ENCODE measurements at regions not wholly inside any gene's neighbourhood (a gene's known extent, or its start where the extent isn't known, plus 50 kb on each side); places are given as distances from the start of the nearest gene placed in this dataset.

DNA sequence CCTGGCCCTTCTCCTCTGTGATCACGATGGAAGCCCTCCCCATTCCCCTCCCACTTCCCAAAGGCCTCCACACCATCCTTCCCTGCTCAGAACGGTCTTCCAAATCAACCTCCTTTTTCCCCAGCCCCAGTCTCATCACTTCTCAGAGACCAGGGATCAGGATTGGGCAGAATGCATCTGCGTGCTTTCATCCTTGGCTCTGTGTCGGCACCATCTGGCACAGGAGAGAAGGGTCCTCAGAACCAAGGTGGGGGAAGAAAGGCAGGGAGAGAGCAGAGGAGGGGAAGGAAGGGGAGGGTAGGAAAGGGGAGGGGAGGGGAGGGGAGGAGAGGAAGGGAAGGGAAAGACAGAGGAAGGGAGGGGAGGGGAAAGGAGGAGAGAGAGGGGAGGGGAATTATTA, 52.4 kb upstream of the FICD start:
- DNase-seq (no peak), ATAC-seq (ENCODE audit: insufficient read depth, low FRiP score) (no peak)
- WGBS, 2 donors, result 42 to 51% methylated on average over 4 of the region's 4 CpGs
- Histone ChIP-seq H3K4me3 (no peak overlapping the region), H3K9me3 (ENCODE audit: control insufficient read depth in 4 of 4, insufficient read depth in 3 of 4, low read length in 3 of 4) (peaks cover 0 to 2% (median 0%) of the 10 kb centered on the region in 4 donors), H3K4me1 (ENCODE audit: control insufficient read depth in 5 of 5, insufficient read depth in 5 of 5, low read length in 5 of 5) (no peaks in the 10 kb centered on the region), H3K9ac (ENCODE audit: insufficient read depth in 1 of 2, low read length in 2 of 2) (no peak overlapping the region), H3K27me3 (ENCODE audit: control insufficient read depth in 3 of 3, insufficient read depth in 3 of 3, low read length in 2 of 3) (peaks cover 0 to 3% (median 0%) of the 10 kb centered on the region in 3 donors), H3K27ac (ENCODE audit: low read depth in 1 of 2, low read length in 1 of 2) (no peak overlapping the region), H3K36me3 (ENCODE audit: control insufficient read depth in 4 of 4, insufficient read depth in 4 of 4, low read length in 4 of 4) (no peaks in the 10 kb centered on the region)
- TF ChIP-seq CTCF (IDR thresholded peaks at IDR 0.05; ENCODE audit: control extremely low read depth, extremely low read depth), result no peak

GRCh38 chr12:108461058-108461660, 53.9 kb upstream of the FICD start:
- no peak for TF ChIP-seq CTCF (IDR thresholded peaks at IDR 0.05; ENCODE audit: control extremely low read depth, extremely low read depth)
- no peak overlapping the region for H3K9ac ChIP-seq (ENCODE audit: insufficient read depth in 1 of 2, low read length in 2 of 2)
- DNase-seq, result no peak
- no peaks in the 10 kb centered on the region for H3K36me3 ChIP-seq (ENCODE audit: control insufficient read depth in 4 of 4, insufficient read depth in 4 of 4, low read length in 4 of 4)
- peaks cover 0 to 3% (median 0%) of the 10 kb centered on the region in 3 donors for H3K27me3 ChIP-seq (ENCODE audit: control insufficient read depth in 3 of 3, insufficient read depth in 3 of 3, low read length in 2 of 3)
- H3K4me1 ChIP-seq (ENCODE audit: control insufficient read depth in 5 of 5, insufficient read depth in 5 of 5, low read length in 5 of 5), result peaks cover 0 to 3% (median 0%) of the 10 kb centered on the region in 5 donors
- H3K27ac ChIP-seq (ENCODE audit: low read depth in 1 of 2, low read length in 1 of 2), result no peak overlapping the region
- peaks cover 0 to 2% (median 0%) of the 10 kb centered on the region in 4 donors for H3K9me3 ChIP-seq (ENCODE audit: control insufficient read depth in 4 of 4, insufficient read depth in 3 of 4, low read length in 3 of 4)
- WGBS, 2 donors, result 58 to 77% methylated on average over 4 of the region's 4 CpGs
- ATAC-seq (ENCODE audit: insufficient read depth, low FRiP score), result no peak
- no peak overlapping the region for H3K4me3 ChIP-seq

GRCh38 chr12:108459149-108459548, 55.9 kb upstream of the FICD start:
- no peak for ATAC-seq (ENCODE audit: insufficient read depth, low FRiP score)
- no peak overlapping the region for H3K4me3 ChIP-seq
- 49 to 60% methylated on average over 3 of the region's 3 CpGs for WGBS, 2 donors
- H3K36me3 ChIP-seq (ENCODE audit: control insufficient read depth in 4 of 4, insufficient read depth in 4 of 4, low read length in 4 of 4), result no peaks in the 10 kb centered on the region
- H3K27ac ChIP-seq (ENCODE audit: low read depth in 1 of 2, low read length in 1 of 2), result no peak overlapping the region
- peaks cover 0 to 3% (median 0%) of the 10 kb centered on the region in 3 donors for H3K27me3 ChIP-seq (ENCODE audit: control insufficient read depth in 3 of 3, insufficient read depth in 3 of 3, low read length in 2 of 3)
- H3K4me1 ChIP-seq (ENCODE audit: control insufficient read depth in 5 of 5, insufficient read depth in 5 of 5, low read length in 5 of 5), result peaks cover 0 to 3% (median 0%) of the 10 kb centered on the region in 5 donors
- no peak for DNase-seq
- peaks cover 0 to 2% (median 0%) of the 10 kb centered on the region in 4 donors for H3K9me3 ChIP-seq (ENCODE audit: control insufficient read depth in 4 of 4, insufficient read depth in 3 of 4, low read length in 3 of 4)
- no peak for TF ChIP-seq CTCF (IDR thresholded peaks at IDR 0.05; ENCODE audit: control extremely low read depth, extremely low read depth)
- no peak overlapping the region for H3K9ac ChIP-seq (ENCODE audit: insufficient read depth in 1 of 2, low read length in 2 of 2)
